ENCODE measurements at regions not wholly inside any gene's neighbourhood (a gene's known extent, or its start where the extent isn't known, plus 50 kb on each side); places are given as distances from the start of the nearest gene placed in this dataset.

- Histone ChIP-seq H3K4me3 (ENCODE audit: low read length) (no peak overlapping the region), H3F3A (ENCODE audit: insufficient read depth, low read length, poor library complexity, severe bottlenecking) (no peaks in the 10 kb centered on the region), H3K4me2 (ENCODE audit: low read length) (no peak overlapping the region), H3K9me2 (ENCODE audit: insufficient read depth, low read length) (no peaks in the 10 kb centered on the region), H3K9ac (ENCODE audit: low read length) (no peak overlapping the region), H3K36me3 (ENCODE audit: insufficient read depth, low read length) (no peaks in the 10 kb centered on the region), H3K27ac (ENCODE audit: low read length) (no peak overlapping the region), H3K79me2 (replicated peaks; ENCODE audit: insufficient read depth, low read length) (no peaks in the 10 kb centered on the region), H3K9me3 (ENCODE audit: low read length) (no peaks in the 10 kb centered on the region), H2AFZ (ENCODE audit: low read depth, low read length) (no peak overlapping the region), H3K27me3 (ENCODE audit: insufficient read depth, low read depth, low read length) (no peaks in the 10 kb centered on the region), H4K20me1 (ENCODE audit: insufficient read depth) (no peaks in the 10 kb centered on the region)
- TF ChIP-seq SMC3 (conservative IDR thresholded peaks at IDR 0.05; ENCODE audit: poor library complexity) (no peak), TAF1 (IDR thresholded peaks at IDR 0.05; ENCODE audit: low read depth) (no peak), EZH2 (IDR thresholded peaks at IDR 0.05; ENCODE audit: borderline replicate concordance, insufficient read depth, low read length, poor library complexity, severe bottlenecking) (no peak), POLR2AphosphoS5 (IDR thresholded peaks at IDR 0.05) (no peak), MXI1 (conservative IDR thresholded peaks at IDR 0.05; ENCODE audit: poor library complexity, severe bottlenecking) (no peak), RAD21 (conservative IDR thresholded peaks at IDR 0.05) (no peak), EP300 (conservative IDR thresholded peaks at IDR 0.05; ENCODE audit: poor library complexity, severe bottlenecking) (no peak)
- TF ChIP-seq, protein P1, sequence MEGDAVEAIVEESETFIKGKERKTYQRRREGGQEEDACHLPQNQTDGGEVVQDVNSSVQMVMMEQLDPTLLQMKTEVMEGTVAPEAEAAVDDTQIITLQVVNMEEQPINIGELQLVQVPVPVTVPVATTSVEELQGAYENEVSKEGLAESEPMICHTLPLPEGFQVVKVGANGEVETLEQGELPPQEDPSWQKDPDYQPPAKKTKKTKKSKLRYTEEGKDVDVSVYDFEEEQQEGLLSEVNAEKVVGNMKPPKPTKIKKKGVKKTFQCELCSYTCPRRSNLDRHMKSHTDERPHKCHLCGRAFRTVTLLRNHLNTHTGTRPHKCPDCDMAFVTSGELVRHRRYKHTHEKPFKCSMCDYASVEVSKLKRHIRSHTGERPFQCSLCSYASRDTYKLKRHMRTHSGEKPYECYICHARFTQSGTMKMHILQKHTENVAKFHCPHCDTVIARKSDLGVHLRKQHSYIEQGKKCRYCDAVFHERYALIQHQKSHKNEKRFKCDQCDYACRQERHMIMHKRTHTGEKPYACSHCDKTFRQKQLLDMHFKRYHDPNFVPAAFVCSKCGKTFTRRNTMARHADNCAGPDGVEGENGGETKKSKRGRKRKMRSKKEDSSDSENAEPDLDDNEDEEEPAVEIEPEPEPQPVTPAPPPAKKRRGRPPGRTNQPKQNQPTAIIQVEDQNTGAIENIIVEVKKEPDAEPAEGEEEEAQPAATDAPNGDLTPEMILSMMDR (IDR thresholded peaks at IDR 0.05; ENCODE audit: poor library complexity, severe bottlenecking), result no peak
- TF ChIP-seq, protein P2, sequence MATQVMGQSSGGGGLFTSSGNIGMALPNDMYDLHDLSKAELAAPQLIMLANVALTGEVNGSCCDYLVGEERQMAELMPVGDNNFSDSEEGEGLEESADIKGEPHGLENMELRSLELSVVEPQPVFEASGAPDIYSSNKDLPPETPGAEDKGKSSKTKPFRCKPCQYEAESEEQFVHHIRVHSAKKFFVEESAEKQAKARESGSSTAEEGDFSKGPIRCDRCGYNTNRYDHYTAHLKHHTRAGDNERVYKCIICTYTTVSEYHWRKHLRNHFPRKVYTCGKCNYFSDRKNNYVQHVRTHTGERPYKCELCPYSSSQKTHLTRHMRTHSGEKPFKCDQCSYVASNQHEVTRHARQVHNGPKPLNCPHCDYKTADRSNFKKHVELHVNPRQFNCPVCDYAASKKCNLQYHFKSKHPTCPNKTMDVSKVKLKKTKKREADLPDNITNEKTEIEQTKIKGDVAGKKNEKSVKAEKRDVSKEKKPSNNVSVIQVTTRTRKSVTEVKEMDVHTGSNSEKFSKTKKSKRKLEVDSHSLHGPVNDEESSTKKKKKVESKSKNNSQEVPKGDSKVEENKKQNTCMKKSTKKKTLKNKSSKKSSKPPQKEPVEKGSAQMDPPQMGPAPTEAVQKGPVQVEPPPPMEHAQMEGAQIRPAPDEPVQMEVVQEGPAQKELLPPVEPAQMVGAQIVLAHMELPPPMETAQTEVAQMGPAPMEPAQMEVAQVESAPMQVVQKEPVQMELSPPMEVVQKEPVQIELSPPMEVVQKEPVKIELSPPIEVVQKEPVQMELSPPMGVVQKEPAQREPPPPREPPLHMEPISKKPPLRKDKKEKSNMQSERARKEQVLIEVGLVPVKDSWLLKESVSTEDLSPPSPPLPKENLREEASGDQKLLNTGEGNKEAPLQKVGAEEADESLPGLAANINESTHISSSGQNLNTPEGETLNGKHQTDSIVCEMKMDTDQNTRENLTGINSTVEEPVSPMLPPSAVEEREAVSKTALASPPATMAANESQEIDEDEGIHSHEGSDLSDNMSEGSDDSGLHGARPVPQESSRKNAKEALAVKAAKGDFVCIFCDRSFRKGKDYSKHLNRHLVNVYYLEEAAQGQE (IDR thresholded peaks at IDR 0.05; ENCODE audit: borderline replicate concordance), result no peak
Observed at GRCh38 chr9:86659413-86660046, 287.8 kb downstream of the GAS1 start.

GRCh38 chr9:86655147-86655546 is 292.2 kb downstream of the GAS1 start:
- H3K9me3 ChIP-seq (ENCODE audit: low read length), result no peaks in the 10 kb centered on the region
- H3K79me2 ChIP-seq (replicated peaks; ENCODE audit: insufficient read depth, low read length), result no peaks in the 10 kb centered on the region
- H3K27ac ChIP-seq (ENCODE audit: low read length), result no peak overlapping the region
- no peaks in the 10 kb centered on the region for H3K27me3 ChIP-seq (ENCODE audit: insufficient read depth, low read depth, low read length)
- TF ChIP-seq MXI1 (conservative IDR thresholded peaks at IDR 0.05; ENCODE audit: poor library complexity, severe bottlenecking), result no peak
- no peak for TF ChIP-seq EP300 (conservative IDR thresholded peaks at IDR 0.05; ENCODE audit: poor library complexity, severe bottlenecking)
- TF ChIP-seq, protein P1 (IDR thresholded peaks at IDR 0.05; ENCODE audit: poor library complexity, severe bottlenecking), result no peak
- no peak for TF ChIP-seq SMC3 (conservative IDR thresholded peaks at IDR 0.05; ENCODE audit: poor library complexity)
- TF ChIP-seq, protein P2 (IDR thresholded peaks at IDR 0.05; ENCODE audit: borderline replicate concordance), result no peak
- no peak for TF ChIP-seq EZH2 (IDR thresholded peaks at IDR 0.05; ENCODE audit: borderline replicate concordance, insufficient read depth, low read length, poor library complexity, severe bottlenecking)
- TF ChIP-seq RAD21 (conservative IDR thresholded peaks at IDR 0.05), result no peak
- TF ChIP-seq TAF1 (IDR thresholded peaks at IDR 0.05; ENCODE audit: low read depth), result no peak
- no peak for TF ChIP-seq POLR2AphosphoS5 (IDR thresholded peaks at IDR 0.05)
- no peak overlapping the region for H3K4me2 ChIP-seq (ENCODE audit: low read length)
- no peaks in the 10 kb centered on the region for H3K9me2 ChIP-seq (ENCODE audit: insufficient read depth, low read length)
- no peak overlapping the region for H3K9ac ChIP-seq (ENCODE audit: low read length)
- H3K36me3 ChIP-seq (ENCODE audit: insufficient read depth, low read length), result no peaks in the 10 kb centered on the region
- H2AFZ ChIP-seq (ENCODE audit: low read depth, low read length), result no peak overlapping the region
- no peaks in the 10 kb centered on the region for H4K20me1 ChIP-seq (ENCODE audit: insufficient read depth)
- no peaks in the 10 kb centered on the region for H3F3A ChIP-seq (ENCODE audit: insufficient read depth, low read length, poor library complexity, severe bottlenecking)
- no peak overlapping the region for H3K4me3 ChIP-seq (ENCODE audit: low read length)

All from neural cell (in vitro differentiated cells).